COR-L47 (cell line): ENCODE measurements at regions not wholly inside any gene's neighbourhood (a gene's known extent, or its start where the extent isn't known, plus 50 kb on each side); places are given as distances from the start of the nearest gene placed in this dataset.
"Not testable (repeated sequence)": the region's sequence is repeated elsewhere in the genome, so short reads cannot be mapped to it uniquely, and the experiment has no call there.

Experiments used
- DNase-seq: peaks from one replicate; lab custom pipeline; 2025; lab: John Stamatoyannopoulos, UW

DNA sequence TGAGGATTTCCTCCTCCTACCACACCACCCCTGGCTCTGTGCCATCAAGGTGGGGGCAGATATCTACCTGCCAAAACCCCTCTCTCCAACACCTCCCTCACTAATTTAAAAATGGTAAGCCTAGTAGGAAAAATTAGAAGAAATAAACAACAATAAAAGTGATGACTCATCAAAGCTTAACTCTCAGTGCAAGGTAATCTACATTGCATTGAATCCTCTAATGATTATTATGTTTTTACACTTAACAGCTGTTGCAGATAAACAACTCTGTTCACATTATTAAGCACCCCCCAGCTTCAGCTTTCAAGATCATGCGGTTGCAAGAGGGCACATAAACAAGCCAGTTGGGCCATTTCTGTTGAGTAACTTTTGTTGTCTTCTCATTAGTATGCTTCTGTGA is 396.1 kb upstream of the ATP11B start:
- DNase-seq = no peak

DNA sequence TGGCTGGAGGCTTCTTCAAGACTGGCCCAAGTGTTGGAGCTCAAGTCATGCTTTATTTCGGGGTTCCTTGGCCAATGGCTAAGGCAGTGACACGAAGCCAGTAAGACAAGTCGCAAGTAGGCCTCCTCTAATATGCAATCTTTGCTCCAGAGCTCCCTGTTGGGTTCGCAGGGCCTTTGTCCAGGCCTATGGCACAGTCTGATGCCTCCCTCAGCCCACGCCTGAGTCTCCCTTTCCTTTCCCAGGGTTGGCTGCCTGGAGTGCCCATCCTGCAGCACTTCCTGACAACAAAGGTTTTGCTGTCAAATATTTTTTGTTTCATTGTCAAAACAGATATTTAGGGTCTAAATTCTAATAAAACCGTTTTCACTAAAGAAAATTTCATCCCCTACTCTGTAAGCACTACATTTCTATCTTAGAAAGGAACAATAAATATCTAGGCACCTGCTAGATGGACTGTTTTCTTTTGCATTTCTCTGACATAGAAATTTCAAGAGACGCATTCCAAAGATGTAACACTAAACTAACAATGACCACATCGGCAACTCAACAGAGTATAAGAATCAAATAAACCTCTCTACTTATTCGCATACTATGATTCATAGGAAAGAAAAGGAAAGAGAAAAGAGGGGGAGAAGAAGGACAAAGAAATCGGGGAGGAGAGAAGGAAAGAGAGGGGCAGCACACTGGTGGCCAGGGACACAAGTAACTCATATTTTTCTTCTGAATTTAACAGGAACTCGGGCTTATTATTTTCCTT is 393.1 kb upstream of the ATP11B start:
- no peak for DNase-seq

DNA sequence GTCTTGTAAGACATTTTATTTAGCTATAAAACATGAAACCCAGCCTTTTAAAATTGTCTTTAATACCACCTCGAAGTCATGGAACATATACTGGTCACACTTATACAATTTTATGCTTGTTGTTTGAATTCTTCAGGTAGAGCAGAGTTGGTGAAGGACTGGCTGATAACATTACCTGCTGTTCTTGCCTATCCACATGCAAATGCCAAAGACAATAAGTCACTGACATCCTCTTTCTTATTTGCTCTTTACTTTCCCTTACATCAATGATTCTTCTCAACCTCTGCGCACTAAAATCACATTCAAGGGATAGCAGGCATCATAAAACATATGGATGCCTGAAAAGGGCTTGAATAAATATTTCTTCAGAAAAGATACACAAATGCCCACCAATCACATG is 392.5 kb upstream of the ATP11B start:
- DNase-seq = no peak

DNA sequence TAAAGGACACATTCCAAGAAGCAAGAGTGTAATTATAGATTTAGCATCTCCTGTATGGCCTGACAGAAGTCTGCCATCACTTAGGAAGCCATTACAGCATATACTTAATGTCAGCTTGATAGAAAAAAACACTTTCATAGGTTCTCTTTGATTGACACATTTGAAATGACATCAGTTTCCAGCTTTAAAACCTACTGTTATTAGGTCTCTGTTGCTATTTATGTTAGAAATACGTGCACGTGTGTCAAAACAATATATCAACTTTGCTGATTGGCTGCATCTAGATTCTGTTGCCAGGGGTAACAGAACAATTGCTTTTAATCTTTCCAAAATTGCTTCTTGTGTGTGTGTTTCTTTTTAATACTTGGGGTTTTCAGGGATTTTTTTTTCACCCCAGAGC is 389.3 kb upstream of the ATP11B start:
- no peak for DNase-seq

DNA sequence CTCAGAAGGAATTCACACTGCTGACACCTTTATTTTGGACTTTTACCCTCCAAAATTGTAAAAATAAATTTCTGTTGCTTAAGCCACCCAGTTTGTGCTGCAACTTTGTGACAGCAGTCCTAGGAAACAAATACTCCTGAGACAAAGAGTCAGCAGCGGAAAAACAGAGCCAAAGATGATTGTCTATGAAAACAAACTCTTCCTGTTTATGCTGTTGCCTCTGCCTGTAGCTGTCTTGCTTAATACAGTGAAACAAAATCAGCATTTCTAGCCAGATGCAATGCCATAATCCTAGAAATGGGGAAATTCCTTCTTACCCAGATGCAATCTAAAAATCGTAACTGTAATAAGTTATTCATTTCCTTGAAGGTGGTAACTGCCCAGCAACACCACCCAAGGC is 387.5 kb upstream of the ATP11B start:
- DNase-seq = no peak

DNA sequence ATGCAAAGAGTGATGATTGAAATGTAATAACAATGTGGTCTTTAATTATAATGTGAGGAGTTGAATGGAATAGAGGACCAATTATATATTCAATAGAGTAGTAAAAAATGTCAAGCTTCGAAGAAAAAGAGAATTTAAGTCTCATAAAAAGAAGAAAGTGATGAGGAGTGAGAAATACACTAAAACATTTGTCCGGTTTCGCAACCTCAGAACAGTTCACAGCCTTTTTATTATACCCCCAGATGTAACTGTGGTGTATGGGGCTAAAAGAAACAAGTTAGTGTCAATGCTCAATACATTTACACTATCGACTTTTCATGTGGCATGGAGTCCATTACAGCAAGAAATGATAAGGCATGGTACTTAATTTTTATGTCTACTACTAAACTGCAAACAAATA is 386.5 kb upstream of the ATP11B start:
- DNase-seq = no peak

DNA sequence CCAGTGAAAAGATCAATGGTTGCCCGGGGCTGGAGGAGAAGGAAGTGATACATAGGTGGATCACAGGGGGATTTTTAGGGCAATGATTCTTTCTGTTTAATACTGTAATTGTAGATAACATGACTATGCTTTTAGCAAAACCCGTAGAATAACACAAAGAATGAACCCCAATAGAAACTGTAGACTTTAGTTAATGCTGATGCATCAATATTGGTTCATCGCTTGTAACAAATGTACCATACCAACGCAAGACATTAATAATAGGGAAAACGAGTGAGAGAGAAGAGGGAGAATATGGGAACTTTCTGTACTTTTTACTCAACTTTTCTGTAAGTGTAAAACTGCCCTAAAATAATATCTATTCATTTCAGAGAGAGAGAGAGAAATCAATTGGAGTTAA is 383.3 kb upstream of the ATP11B start:
- DNase-seq = no peak

DNA sequence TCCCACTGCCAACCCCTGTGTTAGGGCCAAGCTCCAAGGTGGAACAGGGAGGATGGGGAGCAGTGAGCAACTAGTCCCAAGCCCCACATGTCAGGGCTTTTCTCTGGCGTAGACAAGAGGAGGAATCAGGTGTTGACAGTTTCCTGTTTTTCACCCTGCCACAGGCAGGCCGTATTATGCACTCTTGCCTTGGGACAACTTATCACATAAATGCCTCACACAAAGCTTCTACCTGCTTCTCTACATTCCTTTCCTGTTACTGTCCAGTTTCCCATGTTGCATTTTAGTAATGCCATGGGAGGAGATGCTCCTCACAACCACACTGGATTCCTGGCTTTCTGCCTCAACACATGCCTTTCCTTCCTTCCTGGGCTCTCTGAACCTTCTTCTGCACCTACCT is 381.2 kb upstream of the ATP11B start:
- no peak for DNase-seq

DNA sequence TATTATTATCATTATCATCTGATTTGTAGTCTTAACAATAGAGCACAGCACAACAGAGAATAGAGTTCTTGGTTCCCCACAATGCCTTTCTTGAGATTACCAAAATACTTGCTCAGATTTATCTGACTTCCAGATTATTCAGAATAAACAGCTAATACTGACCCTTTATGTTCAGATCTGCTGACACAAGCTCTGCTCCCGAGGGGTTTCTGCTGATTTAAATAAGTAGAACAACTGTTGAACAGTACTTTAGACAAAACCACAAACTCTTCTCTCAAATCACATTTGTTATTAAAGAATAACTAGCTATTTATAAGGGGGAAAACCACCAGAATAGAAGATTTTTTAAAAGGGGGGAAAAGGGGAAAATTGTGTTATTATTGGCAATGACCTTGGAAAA is 380.2 kb upstream of the ATP11B start:
- DNase-seq = no peak

DNA sequence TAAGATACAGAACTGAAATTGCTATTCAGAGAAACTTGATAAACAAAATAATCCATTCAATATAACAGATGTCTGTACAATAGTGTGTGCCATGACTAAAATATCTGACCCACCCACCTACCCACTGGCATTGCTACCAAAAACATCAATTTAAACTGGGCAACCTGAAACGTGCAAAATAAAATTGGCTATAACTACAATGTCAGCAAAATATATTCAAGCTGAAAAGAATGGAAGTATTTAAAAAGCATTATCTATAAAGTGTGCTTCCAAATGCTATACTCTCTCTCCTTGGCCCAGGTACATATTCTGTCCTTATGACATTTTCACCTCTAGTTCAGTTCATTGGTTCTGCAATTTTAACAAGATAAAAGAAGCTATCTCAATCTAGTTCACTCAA is 379.6 kb upstream of the ATP11B start:
- DNase-seq = no peak

DNA sequence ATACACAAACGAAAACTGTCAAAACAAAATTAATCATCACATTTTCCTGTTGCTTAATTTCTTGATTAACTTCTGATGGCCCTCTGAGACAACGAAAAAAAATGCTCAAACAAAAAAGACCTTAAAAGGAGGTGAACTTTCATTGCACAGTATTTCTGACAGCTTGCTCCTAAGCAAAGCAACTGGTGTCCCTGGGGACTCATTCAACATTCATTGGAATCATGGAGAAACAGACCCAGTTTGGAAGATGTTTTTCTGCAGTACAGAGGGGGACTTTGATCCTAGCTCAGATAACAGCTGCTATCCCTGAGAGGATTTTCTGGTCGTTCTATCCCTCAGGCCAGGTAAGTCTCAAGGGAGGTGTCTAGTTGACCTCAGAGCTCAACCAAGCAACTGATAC is 378.7 kb upstream of the ATP11B start:
- DNase-seq = no peak

DNA sequence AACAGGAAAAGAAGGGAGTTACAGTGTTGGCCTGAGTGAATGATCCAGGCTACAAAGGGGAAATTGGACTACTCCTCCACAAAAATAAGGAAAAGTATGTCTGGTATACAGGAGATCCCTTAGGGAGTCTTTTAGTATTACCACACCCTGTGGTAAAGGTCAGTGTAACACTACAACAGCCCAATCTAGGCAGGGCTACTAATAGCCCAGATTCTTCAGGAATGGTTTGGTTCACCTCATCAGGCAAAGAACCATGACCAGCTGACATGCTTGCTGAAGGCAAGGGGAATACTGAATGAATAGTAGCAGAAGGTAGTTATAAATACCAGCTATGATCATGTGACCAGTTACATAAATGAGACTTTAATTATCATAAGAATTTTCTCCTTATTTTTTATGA is 372.6 kb upstream of the ATP11B start:
- no peak for DNase-seq

DNA sequence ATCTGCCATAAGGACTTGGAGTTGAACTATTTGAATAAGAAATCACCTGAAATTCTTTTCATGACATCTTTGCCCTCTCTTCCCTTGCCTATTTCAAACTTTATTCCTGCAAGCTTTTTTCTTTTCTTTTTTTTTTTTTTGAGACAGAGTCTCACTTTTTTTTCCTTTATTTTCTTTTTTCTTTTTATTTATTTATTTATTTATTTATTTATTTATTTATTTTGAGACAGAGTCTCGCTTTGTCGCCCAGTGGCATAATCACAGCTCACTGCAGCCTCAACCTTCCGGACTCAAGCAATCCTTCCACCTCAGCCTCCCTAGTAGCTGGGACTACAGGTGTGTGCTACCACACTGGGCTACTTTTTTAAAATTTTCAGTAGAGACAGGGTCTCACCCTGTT is 369.3 kb upstream of the ATP11B start:
- DNase-seq = no peak

DNA sequence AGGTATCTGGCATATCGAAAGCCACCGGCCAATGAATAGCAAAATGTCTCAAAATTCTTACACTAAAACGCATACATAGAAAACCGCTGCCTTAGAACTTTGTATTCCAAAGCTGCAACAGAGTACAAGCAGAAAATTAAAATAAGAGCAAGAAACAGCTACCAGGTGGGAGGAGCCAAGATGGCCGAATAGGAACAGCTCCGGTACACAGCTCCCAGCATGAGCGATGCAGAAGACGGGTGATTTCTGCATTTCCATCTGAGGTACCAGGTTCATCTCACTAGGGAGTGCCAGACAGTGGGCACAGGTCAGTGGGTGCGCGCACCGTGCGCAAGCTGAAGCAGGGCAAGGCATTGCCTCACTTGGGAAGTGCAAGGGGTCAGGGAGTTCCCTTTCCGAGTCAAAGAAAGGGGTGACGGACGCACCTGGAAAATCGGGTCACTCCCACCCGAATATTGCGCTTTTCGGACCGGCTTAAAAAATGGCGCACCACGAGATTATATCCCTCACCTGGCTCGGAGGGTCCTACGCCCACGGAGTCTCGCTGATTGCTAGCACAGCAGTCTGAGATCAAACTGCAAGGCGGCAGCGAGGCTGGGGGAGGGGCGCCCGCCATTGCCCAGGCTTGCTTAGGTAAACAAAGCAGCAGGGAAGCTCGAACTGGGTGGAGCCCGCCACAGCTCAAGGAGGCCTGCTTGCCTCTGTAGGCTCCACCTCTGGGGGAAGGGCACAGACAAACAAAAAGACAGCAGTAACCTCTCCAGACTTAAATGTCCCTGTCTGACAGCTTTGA is 367.2 kb upstream of the ATP11B start:
- DNase-seq = not testable (repeated sequence)

DNA sequence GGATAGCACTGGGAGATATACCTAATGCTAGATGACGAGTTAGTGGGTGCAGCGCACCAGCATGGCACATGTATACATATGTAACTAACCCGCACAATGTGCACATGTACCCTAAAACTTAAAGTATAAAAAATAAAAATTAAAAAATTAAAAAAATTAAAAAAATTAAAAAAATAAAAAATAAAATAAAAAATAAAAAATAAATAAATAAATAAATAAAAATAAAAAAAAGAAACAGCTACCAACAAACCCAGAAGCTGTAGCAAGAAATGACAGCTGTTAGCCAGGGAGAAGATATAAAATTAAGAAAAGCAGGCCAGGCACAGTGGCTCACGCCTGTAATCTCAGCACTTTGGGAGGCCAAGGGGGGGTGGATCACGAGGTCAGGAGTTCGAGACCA is 361.3 kb upstream of the ATP11B start:
- not testable (repeated sequence) for DNase-seq

DNA sequence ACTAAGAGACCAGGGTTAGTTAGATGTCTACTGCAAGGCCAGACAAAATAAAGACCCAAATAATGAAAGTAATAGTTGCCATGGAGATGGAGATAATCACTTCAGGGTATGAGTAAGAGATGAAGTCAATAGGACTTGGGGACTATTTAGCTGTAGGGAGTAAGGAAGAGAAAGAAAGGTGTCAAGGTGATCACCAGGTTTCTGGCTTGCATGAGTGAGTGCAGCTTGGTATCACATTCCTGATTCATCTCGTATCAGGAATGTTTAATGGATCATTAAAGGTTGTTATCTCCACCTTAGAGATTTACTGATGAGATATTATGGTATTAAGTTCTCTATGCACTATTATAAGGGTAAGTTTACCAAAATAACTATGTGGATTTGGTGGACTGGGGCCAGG is 357.4 kb upstream of the ATP11B start:
- DNase-seq = peak; percentile 21

DNA sequence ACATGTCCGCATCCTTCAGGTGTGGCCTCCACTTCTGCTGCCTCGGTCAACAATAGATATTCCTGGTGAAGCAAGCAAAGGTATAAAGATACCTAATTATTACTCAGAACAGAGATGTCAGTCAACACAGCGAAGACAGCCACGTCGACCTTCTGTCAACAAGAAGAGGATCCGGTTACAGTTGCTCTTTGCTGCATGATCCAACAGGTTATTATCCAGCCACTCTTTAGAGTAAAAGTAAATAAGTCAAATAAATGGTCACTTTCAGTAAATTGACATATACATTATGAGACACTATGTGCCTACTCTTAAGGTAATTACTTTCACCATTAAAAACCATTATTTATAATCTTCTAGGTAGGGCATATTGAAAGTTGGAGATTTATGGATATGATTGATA is 356.8 kb upstream of the ATP11B start:
- peak; percentile 93 for DNase-seq

DNA sequence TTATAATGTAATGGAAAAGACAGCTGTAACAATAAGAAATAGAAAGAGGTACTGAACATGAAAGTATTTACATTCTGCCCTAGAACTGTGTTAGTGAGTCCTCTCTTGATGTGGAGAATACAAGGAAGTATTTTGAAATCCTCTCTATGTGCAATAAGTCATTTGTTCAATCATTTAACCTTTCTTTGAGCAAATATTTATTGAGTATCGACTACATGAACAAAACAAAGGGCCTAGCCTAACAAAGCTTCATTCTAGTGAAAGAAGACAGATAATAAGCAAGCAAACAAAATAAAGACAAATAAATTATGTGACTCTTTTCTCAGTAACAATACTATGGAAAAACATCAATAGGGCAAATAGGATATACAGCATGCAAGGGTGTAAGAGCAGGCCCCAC is 354.9 kb upstream of the ATP11B start:
- peak; percentile 71 for DNase-seq

DNA sequence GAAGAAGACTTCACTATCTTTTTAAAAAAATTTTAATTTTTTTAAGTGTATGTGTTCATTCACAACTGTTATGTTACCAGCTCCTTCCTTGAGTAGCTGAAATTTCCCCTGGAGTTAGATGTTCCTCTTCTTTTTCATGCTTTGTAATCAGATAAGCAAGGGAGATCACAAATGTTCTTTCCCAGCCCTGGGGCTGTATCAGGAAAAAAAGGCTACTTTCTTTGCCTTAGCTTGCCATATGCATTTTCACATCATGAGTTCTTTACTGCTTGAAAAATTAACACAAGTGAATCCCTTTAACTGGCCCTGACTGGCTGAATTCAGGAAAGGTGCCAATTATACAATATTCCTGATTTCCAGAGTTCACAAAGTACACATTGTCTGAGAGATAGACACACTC is 353.2 kb upstream of the ATP11B start:
- no peak for DNase-seq

DNA sequence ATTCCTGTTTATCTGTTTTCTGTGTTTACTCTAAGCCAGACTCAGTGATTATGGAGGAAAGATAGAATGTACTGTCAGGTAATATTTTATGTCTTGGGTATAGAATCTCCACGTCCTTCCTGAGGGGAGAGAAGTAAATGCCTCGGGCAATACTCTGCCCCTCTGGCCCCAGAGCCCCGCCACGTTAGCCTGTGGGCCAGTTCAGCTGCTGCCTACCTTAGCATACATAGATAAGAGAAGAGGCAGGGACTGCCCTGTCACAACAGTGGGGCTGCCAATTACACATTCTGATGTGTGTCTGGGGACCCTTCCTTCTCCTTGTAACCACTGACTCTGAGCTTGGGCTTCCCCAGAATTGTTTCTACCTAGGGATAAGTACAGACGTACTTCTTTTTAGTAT is 347.7 kb upstream of the ATP11B start:
- DNase-seq = no peak

DNA sequence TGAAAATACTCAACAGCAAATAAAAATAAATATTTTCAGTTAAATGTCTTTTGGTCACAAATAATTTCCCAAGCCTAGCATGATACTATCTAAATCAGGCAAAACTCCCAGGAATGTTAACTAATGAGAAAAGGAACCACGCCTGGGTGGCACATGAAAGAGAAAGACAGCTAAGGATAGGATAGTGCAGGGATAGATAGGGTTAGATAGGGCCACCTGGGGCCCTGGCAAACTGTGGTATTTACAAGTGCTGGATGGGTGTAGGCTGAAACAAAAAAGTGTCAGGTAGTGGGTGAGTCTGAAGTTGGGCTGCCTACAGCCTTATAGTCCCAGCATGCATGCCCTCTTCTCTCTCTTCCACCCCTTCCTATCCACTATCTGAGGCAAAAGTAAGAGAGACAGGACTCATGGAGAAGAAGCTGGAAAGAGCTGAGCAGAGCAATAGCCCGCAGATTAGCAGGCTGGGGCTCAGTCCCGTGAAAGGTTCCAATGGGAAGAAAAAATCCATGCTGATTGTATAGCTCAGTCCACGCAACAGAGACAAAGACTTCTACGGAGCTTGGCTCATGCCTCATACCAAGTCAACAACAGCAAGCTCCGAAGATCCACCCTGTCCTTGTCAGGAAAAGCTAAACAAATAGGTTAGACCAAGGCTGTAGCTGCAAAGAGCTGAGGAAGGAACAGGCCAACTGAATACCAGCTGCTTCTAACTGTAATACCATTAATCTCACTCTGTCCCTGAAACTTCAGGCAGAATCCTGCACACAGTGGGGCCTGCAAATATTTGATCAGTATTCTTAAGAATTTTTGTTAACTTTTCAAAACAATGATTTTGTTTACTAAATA is 342.1 kb upstream of the ATP11B start:
- no peak for DNase-seq

DNA sequence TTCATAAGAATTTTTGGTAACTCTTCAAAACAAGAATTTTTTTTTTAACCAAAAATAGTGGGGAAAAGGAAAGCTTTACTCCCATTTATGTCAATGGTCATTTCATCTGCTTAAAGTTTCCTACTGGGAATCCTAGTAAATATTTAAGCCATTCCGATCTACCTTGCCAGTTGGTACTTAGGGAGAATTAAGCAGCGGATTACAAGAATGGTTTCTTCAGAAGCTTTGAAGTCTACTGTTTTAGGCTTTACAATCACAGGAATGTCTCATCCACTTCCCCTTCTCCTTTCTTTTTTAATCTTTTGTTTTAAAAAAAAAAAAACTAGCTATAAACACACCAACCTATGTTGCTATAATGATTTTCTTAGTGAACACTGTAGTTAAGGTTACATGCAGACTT is 341.4 kb upstream of the ATP11B start:
- DNase-seq = no peak

DNA sequence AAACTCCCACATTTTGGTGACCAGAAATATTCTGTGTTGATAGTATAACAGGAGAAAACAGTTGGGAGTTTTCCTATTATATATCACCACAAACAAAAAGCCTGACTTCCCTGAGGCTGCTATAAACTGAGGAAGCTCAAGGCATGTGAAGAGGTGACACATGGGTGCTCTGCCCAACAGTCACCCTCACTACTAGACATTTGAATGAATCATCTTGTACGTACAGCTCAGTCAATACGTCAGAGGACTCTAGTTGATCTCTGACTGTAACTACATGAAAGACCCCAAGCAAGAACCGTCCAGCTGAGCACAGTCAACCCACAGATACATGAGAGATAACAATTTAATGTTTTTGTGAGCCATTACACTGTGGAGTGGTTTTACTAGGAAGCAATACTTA is 338.3 kb upstream of the ATP11B start:
- DNase-seq = no peak
